IMR-90 (cell line): ENCODE measurements at regions not wholly inside any gene's neighbourhood (a gene's known extent, or its start where the extent isn't known, plus 50 kb on each side); places are given as distances from the start of the nearest gene placed in this dataset.

Source experiments
- ATAC-seq: fragments of 200-7000 bp; cut with Tn5 transposase; 2 replicates; pipeline ENCODE4 v1.9.1; 2020; ENCODE audit warnings: low read depth, mild to moderate bottlenecking, moderate library complexity
- BruUV-seq: library from RNA; stranded (reverse); fragments of 400-500 nt; replicated peaks from 2 replicates; lab custom pipeline; 2021; lab: Mats Ljungman, UMichigan
- CTCF ChIA-PET: fragments of 300-600 bp; formaldehyde crosslinking; extraction: SDS; loops from one replicate; lab custom pipeline; 2021; ENCODE audit warnings: antibody characterized with exemption; lab: Yijun Ruan, JAX
- POLR2A ChIA-PET: fragments of 300-600 bp; sonication (Branson Sonifier 250); formaldehyde crosslinking; loops from one replicate; lab custom pipeline; 2022; ENCODE audit warnings: antibody characterized with exemption; ENCODE audit not compliant: unreplicated experiment; lab: Charles Lee
- DNase-seq: peaks from one replicate; pipeline ENCODE4 v3.0.0; 2013
- H2AFZ ChIP-seq: replicated peaks from 2 replicates; pipeline ENCODE3; 2013; ENCODE audit warnings: low read length, mild to moderate bottlenecking; ENCODE audit not compliant: poor library complexity
- H2AK5ac ChIP-seq: 2 replicates; pipeline ENCODE4 v1.6.1; 2013; ENCODE audit warnings: low read depth, low read length, inconsistent platforms
- H2AK9ac ChIP-seq: replicated peaks from 2 replicates; pipeline ENCODE3; 2013; ENCODE audit warnings: mild to moderate bottlenecking, low read depth, low read length, moderate library complexity; ENCODE audit not compliant: poor library complexity
- H2BK120ac ChIP-seq: 2 replicates; pipeline ENCODE4 v1.6.1; 2013; ENCODE audit warnings: low read depth, low read length, inconsistent platforms
- H2BK15ac ChIP-seq: 3 replicates; pipeline ENCODE4 v1.6.1; 2013; ENCODE audit warnings: low read depth, low read length, inconsistent platforms
- H2BK20ac ChIP-seq: 2 replicates; pipeline ENCODE4 v1.6.1; 2013; ENCODE audit warnings: low read depth, mild to moderate bottlenecking, inconsistent platforms, low read length, moderate library complexity
- H2BK5ac ChIP-seq: 2 replicates; pipeline ENCODE4 v1.6.1; 2013; ENCODE audit warnings: mild to moderate bottlenecking, low read depth, low read length, inconsistent platforms; ENCODE audit not compliant: poor library complexity, severe bottlenecking
- H3K14ac ChIP-seq: replicated peaks from 2 replicates; pipeline ENCODE4 v1.6.1; 2013; ENCODE audit warnings: low read depth, low read length, inconsistent platforms
- H3K18ac ChIP-seq: 2 replicates; pipeline ENCODE4 v1.6.1; 2013; ENCODE audit warnings: low read depth, low read length, control low read depth
- H3K23ac ChIP-seq: 2 replicates; pipeline ENCODE4 v1.6.1; 2013; ENCODE audit warnings: low read depth, low read length, inconsistent platforms
- H3K27ac ChIP-seq: 2 replicates; pipeline ENCODE4 v1.5.1; 2013; ENCODE audit warnings: mild to moderate bottlenecking, control low read depth, low read length; ENCODE audit not compliant: insufficient read depth
- H3K27me3 ChIP-seq: 2 replicates; pipeline ENCODE4 v1.6.1; 2013; ENCODE audit warnings: low read length; ENCODE audit not compliant: control insufficient read depth, insufficient read depth
- H3K36me3 ChIP-seq: 2 replicates; pipeline ENCODE4 v1.6.1; 2013; ENCODE audit warnings: low read length, mixed read lengths; ENCODE audit not compliant: control insufficient read depth, insufficient read depth
- H3K4ac ChIP-seq: 2 replicates; pipeline ENCODE4 v1.6.1; 2013; ENCODE audit warnings: low read depth, low read length, inconsistent platforms
- H3K4me1 ChIP-seq: 2 replicates; pipeline ENCODE4 v1.6.1; 2013; ENCODE audit warnings: low read length, mixed read lengths; ENCODE audit not compliant: control insufficient read depth, insufficient read depth
- H3K4me2 ChIP-seq: 2 replicates; pipeline ENCODE4 v1.6.1; 2013; ENCODE audit warnings: low read depth, mild to moderate bottlenecking, control low read depth, low read length, moderate library complexity
- H3K4me3 ChIP-seq: 2 replicates; pipeline ENCODE4 v1.5.1; 2013; ENCODE audit warnings: low read depth, mild to moderate bottlenecking, control low read depth, low read length, moderate library complexity; ENCODE audit not compliant: insufficient read depth
- H3K56ac ChIP-seq: 2 replicates; pipeline ENCODE4 v1.6.1; 2013; ENCODE audit warnings: low read length, inconsistent platforms; ENCODE audit not compliant: insufficient read depth; ENCODE audit errors: extremely low read depth
- H3K79me1 ChIP-seq, 2 experiments: 2 replicates each; pipeline ENCODE4 v1.6.1; 2013; ENCODE audit warnings: low read length in 2 of 2, inconsistent platforms in 1 of 2, low read depth in 1 of 2
- H3K9ac ChIP-seq: 2 replicates; pipeline ENCODE4 v1.6.1; 2013; ENCODE audit warnings: low read depth, low read length, control low read depth
- H3K9me1 ChIP-seq: 2 replicates; pipeline ENCODE4 v1.6.1; 2013; ENCODE audit warnings: low read length, inconsistent platforms; ENCODE audit not compliant: insufficient read depth
- H3K9me3 ChIP-seq: 2 replicates; pipeline ENCODE4 v1.6.1; 2013; ENCODE audit warnings: low read length; ENCODE audit not compliant: control insufficient read depth, insufficient read depth
- H4K20me1 ChIP-seq: 2 replicates; pipeline ENCODE4 v1.6.1; 2013; ENCODE audit warnings: low read length, inconsistent platforms; ENCODE audit not compliant: insufficient read depth
- H4K5ac ChIP-seq: 2 replicates; pipeline ENCODE4 v1.6.1; 2013; ENCODE audit warnings: mild to moderate bottlenecking, low read depth, low read length, control low read depth
- H4K8ac ChIP-seq, 2 experiments: 2 replicates each; pipeline ENCODE4 v1.6.1; 2013; ENCODE audit warnings: low read depth in 2 of 2, low read length in 2 of 2, control low read depth in 1 of 2, inconsistent platforms in 1 of 2
- H4K91ac ChIP-seq: 2 replicates; pipeline ENCODE4 v1.6.1; 2013; ENCODE audit warnings: low read depth, low read length, inconsistent platforms; ENCODE audit not compliant: insufficient read depth
- MXI1 ChIP-seq: IDR thresholded peaks from 2 replicates; pipeline ENCODE4 v1.6.1; 2012; ENCODE audit warnings: low read depth, mild to moderate bottlenecking, low read length, moderate library complexity, borderline replicate concordance
- RFX5 ChIP-seq: IDR thresholded peaks from 2 replicates; pipeline ENCODE4 v1.8.0; 2012; ENCODE audit warnings: low read depth, mild to moderate bottlenecking, low read length, moderate library complexity
- WGBS, 2 experiments: methylation state at CpG; one replicate each; pipeline versions ENCODE4 v1.1.5 to v1.1.7; 2013; ENCODE audit warnings: missing lambda C conversion rate in 2 of 2; ENCODE audit not compliant: insufficient read length in 1 of 2; ENCODE audit errors: extremely low coverage in 2 of 2; 5-methylcytosine and 5-hydroxymethylcytosine counted together
- dilution Hi-C: fragments of 300-500 bp; cut with HindIII; formaldehyde crosslinking; loops from one replicate; pipeline ENCODE4 v1.14.3; 2018; ENCODE audit warnings: low sequenced_read_pairs; ENCODE audit not compliant: unreplicated experiment
- in situ Hi-C: fragments of 300-500 bp; cut with MboI; formaldehyde crosslinking; loops from 3 replicates; pipeline ENCODE4 v1.14.3; 2019; ENCODE audit warnings: low sequenced_read_pairs, inconsistent platforms, mixed read lengths
- intact Hi-C: fragments of 100-400 bp; cut with micrococcal nuclease; formaldehyde crosslinking; loops from 2 replicates; pipeline ENCODE4 v1.10.0; 2022

DNA sequence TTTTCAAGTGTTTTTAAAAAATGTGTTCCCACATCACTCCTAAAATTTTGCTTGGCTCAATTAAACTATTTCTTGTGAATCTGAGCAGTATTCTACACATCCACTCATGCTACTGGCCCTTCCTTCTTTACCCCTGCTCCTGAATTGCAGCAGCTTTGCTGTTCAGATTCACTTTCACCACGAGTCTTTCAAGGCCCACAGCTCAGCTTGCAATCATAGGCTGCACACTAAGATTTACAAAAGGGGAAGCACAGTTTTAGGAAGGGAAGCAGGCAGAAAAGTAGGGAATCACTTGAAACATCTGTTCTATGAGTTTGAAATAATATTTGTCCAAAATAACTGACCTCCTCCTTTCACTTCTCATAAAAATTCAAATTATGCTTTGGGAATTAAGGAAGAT, 70.9 kb upstream of the EDEM3 start:
- dilution Hi-C loops, result no loop called here

More for the DNA sequence above, 70.9 kb upstream of the EDEM3 start:
- Histone ChIP-seq H3K14ac (0 out of 2 replicates have a peak overlapping the region, but pooled peaks have one; percentile 37), H2AK9ac (no peak overlapping the region), H3K9me3 (no peaks in the 10 kb centered on the region), H2BK5ac (no peak overlapping the region), H4K91ac (no peak overlapping the region), H3K9ac (no peak overlapping the region), H3K36me3 (peaks cover 5% of the 10 kb centered on the region; the same call in 1 of the 2 replicates), H2AFZ (peak overlapping the region; percentile 52), H2BK20ac (no peak overlapping the region), H2BK15ac (no peak overlapping the region), H4K8ac (no peak overlapping the region), H4K20me1 (no peaks in the 10 kb centered on the region), H3K4me1 (peaks cover 10% of the 10 kb centered on the region), H3K56ac (no peak overlapping the region), H2BK120ac (no peak overlapping the region), H3K4me2 (no peak overlapping the region), H3K27ac (no peak overlapping the region), H2AK5ac (peak overlapping the region; percentile 15; the same call in 1 of the 2 replicates), H3K18ac (no peak overlapping the region), H4K5ac (no peak overlapping the region), H3K79me1 (peaks cover 0 to 3% of the 10 kb centered on the region in 2 experiments; a peak in 1 of 4 replicates), H3K23ac (no peak overlapping the region), H3K27me3 (no peaks in the 10 kb centered on the region), H3K4me3 (no peak overlapping the region), H3K4ac (no peak overlapping the region), H3K9me1 (peaks cover 10% of the 10 kb centered on the region)
- no peak for TF ChIP-seq MXI1
- no peak for TF ChIP-seq RFX5
- BruUV-seq, result no TSS peak
- intact Hi-C loops, result no loop called here
- no peak for ATAC-seq
- no CpG with 5 or more reads among the region's 1 CpG for WGBS, 2 experiments
- in situ Hi-C loops, result no loop called here
- ChIA-PET POLR2A (no interaction called here), CTCF (interaction anchor here (1.2 kb wide), 1 partner anchor 14 kb away, joined by 3 read pairs; no protein-coding TSS in a partner anchor)
- DNase-seq, result no peak
